ENCODE measurements at regions not wholly inside any gene's neighbourhood (a gene's known extent, or its start where the extent isn't known, plus 50 kb on each side); places are given as distances from the start of the nearest gene placed in this dataset.

GRCh38 chr6:139431602-139431956 is 57.1 kb upstream of the CITED2 start:
- no peak for TF ChIP-seq CTCF (IDR thresholded peaks at IDR 0.05)
- no peak for TF ChIP-seq POLR2A (IDR thresholded peaks at IDR 0.05)
